ENCODE measurements at regions not wholly inside any gene's neighbourhood (a gene's known extent, or its start where the extent isn't known, plus 50 kb on each side); places are given as distances from the start of the nearest gene placed in this dataset.

GRCh38 chr1:235002706-235003300, 125.8 kb downstream of the TOMM20 start:
- TF ChIP-seq POLR2AphosphoS5 (IDR thresholded peaks at IDR 0.05): no peak
- TF ChIP-seq POLR2A (IDR thresholded peaks at IDR 0.05): no peak
- TF ChIP-seq EP300 (IDR thresholded peaks at IDR 0.05): no peak
- TF ChIP-seq, protein P1, sequence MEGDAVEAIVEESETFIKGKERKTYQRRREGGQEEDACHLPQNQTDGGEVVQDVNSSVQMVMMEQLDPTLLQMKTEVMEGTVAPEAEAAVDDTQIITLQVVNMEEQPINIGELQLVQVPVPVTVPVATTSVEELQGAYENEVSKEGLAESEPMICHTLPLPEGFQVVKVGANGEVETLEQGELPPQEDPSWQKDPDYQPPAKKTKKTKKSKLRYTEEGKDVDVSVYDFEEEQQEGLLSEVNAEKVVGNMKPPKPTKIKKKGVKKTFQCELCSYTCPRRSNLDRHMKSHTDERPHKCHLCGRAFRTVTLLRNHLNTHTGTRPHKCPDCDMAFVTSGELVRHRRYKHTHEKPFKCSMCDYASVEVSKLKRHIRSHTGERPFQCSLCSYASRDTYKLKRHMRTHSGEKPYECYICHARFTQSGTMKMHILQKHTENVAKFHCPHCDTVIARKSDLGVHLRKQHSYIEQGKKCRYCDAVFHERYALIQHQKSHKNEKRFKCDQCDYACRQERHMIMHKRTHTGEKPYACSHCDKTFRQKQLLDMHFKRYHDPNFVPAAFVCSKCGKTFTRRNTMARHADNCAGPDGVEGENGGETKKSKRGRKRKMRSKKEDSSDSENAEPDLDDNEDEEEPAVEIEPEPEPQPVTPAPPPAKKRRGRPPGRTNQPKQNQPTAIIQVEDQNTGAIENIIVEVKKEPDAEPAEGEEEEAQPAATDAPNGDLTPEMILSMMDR (IDR thresholded peaks at IDR 0.05): no peak
- no peak overlapping the region for H3K4me3 ChIP-seq
- no peaks in the 10 kb centered on the region for H3K27me3 ChIP-seq
- H3K27ac ChIP-seq: no peak overlapping the region
- no peaks in the 10 kb centered on the region for H3K36me3 ChIP-seq
- no peaks in the 10 kb centered on the region for H3K9me3 ChIP-seq
- peaks cover 0 to 33% (median 28%) of the 10 kb centered on the region in 4 donors for H3K4me1 ChIP-seq
- intact Hi-C loops (cut with DNase I): no loop called here
- WGBS, 2 donors: 94 to 97% methylated on average over 10 of the region's 10 CpGs
- DNase-seq: peak; percentile 37

DNA sequence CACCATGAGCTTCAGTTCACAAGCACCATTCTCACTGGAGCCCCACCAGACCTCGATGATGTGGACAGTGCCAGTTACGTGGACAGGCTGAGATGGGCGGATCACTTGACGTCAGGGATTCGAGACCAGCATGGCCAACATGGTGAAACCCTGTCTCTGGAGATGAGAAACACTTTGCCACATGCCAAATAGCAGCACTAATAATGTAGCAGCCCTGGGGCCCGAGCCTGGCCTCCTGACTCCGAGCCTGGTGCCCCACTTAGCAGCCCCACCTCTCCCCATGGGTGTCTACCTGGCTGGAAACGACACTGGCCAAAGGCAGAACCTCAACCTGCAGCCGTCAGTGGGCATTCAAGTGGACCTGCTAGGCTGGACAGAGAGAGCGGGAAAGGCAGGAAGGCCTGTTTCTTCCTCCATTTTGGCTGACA, 129.1 kb downstream of the TOMM20 start:
- intact Hi-C loops (cut with DNase I): loop anchor here (2.0 to 5.0 kb wide), 4 partner anchors 47 to 502 kb away; no protein-coding TSS in a partner anchor
- Histone ChIP-seq H3K9me3 (no peaks in the 10 kb centered on the region), H3K4me1 (peaks cover 0 to 45% (median 42%) of the 10 kb centered on the region in 4 donors), H3K4me3 (no peak overlapping the region), H3K27ac (peak overlapping the region; percentile 89 to 95 (median 90)), H3K36me3 (no peaks in the 10 kb centered on the region), H3K27me3 (no peaks in the 10 kb centered on the region)
- DNase-seq: peak; percentile 64
- 96% methylated on average over 10 of the region's 10 CpGs for WGBS, 2 donors
- TF ChIP-seq POLR2AphosphoS5 (IDR thresholded peaks at IDR 0.05): no peak
- TF ChIP-seq, protein P1 (IDR thresholded peaks at IDR 0.05): no peak
- TF ChIP-seq POLR2A (IDR thresholded peaks at IDR 0.05): no peak
- no peak for TF ChIP-seq EP300 (IDR thresholded peaks at IDR 0.05)

DNA sequence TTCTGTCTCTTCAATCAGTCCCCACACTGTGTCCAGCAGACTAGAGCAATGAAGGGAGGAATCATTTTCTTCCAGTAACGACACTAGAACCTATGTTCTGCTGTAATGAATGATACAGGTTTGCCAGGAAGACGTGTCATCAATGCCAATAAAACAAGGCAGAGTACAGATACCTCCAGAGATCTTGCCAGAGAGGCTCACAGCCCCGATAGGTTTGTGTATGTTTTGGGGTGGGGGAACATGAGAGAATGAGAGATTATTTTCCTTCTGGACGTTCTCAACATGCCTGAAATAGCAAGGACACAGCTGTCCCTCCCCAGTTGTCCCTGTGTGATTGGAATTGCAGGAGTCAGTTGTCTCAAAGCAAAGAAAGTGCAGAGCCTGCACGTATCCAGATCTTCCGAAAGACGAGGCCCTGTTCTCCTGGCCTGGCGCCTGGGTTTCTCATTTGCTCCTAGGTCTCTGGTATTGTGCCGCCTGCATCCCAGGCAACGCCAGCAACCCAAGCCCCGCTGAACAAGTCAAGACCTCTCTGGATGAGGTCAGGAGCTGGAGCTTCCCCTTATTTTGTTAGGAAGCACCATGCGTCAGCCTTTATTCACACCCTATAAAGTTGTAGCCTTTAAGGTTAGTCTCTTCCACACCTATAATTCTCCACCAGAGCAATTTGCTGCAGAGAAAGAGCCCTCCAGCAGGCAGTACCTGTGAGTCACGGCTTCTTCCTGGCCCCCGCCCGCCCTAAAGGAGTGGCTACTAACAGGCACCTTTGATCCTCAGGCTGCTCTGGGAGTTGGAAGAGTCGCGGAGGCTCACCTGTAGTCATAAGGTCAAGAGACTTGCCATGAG, 130.5 kb downstream of the TOMM20 start:
- TF ChIP-seq POLR2AphosphoS5 (IDR thresholded peaks at IDR 0.05) (peak in 3 of 4 donors; percentile 20 to 65 (median 52)), POLR2A (IDR thresholded peaks at IDR 0.05) (no peak), EP300 (IDR thresholded peaks at IDR 0.05) (peak in 2 of 4 donors; percentile 19 to 67)
- TF ChIP-seq, protein P1 (IDR thresholded peaks at IDR 0.05): no peak
- no peaks in the 10 kb centered on the region for H3K27me3 ChIP-seq
- peak overlapping the region in 1 of 4 donors; percentile 3 for H3K4me3 ChIP-seq
- DNase-seq: peak; percentile 93
- no peaks in the 10 kb centered on the region for H3K9me3 ChIP-seq
- H3K36me3 ChIP-seq: no peaks in the 10 kb centered on the region
- WGBS, 2 donors: 19 to 65% methylated on average over 17 of the region's 17 CpGs
- intact Hi-C loops (cut with DNase I): loop anchor here (1.0 to 5.0 kb wide), 7 partner anchors 49 to 501 kb away; no protein-coding TSS in a partner anchor
- H3K4me1 ChIP-seq: peaks cover 0 to 45% (median 42%) of the 10 kb centered on the region in 4 donors
- H3K27ac ChIP-seq: peak overlapping the region; percentile 89 to 95 (median 90)

GRCh38 chr1:234997201-234997895, 131.3 kb downstream of the TOMM20 start:
- Histone ChIP-seq H3K9me3 (no peaks in the 10 kb centered on the region), H3K4me3 (peak overlapping the region in 1 of 4 donors; percentile 3), H3K27ac (peak overlapping the region; percentile 89 to 95 (median 90)), H3K36me3 (no peaks in the 10 kb centered on the region), H3K4me1 (peaks cover 0 to 45% (median 42%) of the 10 kb centered on the region in 4 donors), H3K27me3 (no peaks in the 10 kb centered on the region)
- peak; percentile 98 to 100 (median 99) for TF ChIP-seq EP300 (IDR thresholded peaks at IDR 0.05)
- TF ChIP-seq, protein P1 (IDR thresholded peaks at IDR 0.05): no peak
- peak; percentile 29 to 42 for TF ChIP-seq POLR2A (IDR thresholded peaks at IDR 0.05)
- TF ChIP-seq POLR2AphosphoS5 (IDR thresholded peaks at IDR 0.05): peak; percentile 96 to 99 (median 97)
- 42 to 53% methylated on average over 16 of the region's 16 CpGs for WGBS, 2 donors
- intact Hi-C loops (cut with DNase I): loop anchor here (1.0 to 5.0 kb wide), 6 partner anchors 80 to 500 kb away; no protein-coding TSS in a partner anchor
- DNase-seq: peak; percentile 100
